ENCODE measurements at regions not wholly inside any gene's neighbourhood (a gene's known extent, or its start where the extent isn't known, plus 50 kb on each side); places are given as distances from the start of the nearest gene placed in this dataset.

GRCh38 chr6:148027201-148027600 lies 315.4 kb upstream of the SASH1 start:
- Histone ChIP-seq H3K4me3 (replicated peaks; ENCODE audit: low read depth, low read length) (no peak overlapping the region), H3K27me3 (replicated peaks; ENCODE audit: control insufficient read depth, insufficient read depth, low read length) (no peaks in the 10 kb centered on the region), H3K36me3 (ENCODE audit: control insufficient read depth, insufficient read depth, low read length) (no peaks in the 10 kb centered on the region)
- DNase-seq (ENCODE audit: extremely low read depth, insufficient read length): no peak
- TF ChIP-seq CTCF (IDR thresholded peaks at IDR 0.05; ENCODE audit: insufficient read depth, low read length, poor library complexity, severe bottlenecking): no peak

- Histone ChIP-seq H3K4me3 (replicated peaks; ENCODE audit: low read depth, low read length) (no peak overlapping the region), H3K36me3 (ENCODE audit: control insufficient read depth, insufficient read depth, low read length) (no peaks in the 10 kb centered on the region), H3K27me3 (replicated peaks; ENCODE audit: control insufficient read depth, insufficient read depth, low read length) (no peaks in the 10 kb centered on the region)
- no peak for DNase-seq (ENCODE audit: extremely low read depth, insufficient read length)
- no peak for TF ChIP-seq CTCF (IDR thresholded peaks at IDR 0.05; ENCODE audit: insufficient read depth, low read length, poor library complexity, severe bottlenecking)
Observed at GRCh38 chr6:148035806-148036390, 306.7 kb upstream of the SASH1 start.

GRCh38 chr6:148037496-148037895 lies 305.1 kb upstream of the SASH1 start:
- no peak for DNase-seq (ENCODE audit: extremely low read depth, insufficient read length)
- TF ChIP-seq CTCF (IDR thresholded peaks at IDR 0.05; ENCODE audit: insufficient read depth, low read length, poor library complexity, severe bottlenecking): no peak
- Histone ChIP-seq H3K4me3 (replicated peaks; ENCODE audit: low read depth, low read length) (no peak overlapping the region), H3K27me3 (replicated peaks; ENCODE audit: control insufficient read depth, insufficient read depth, low read length) (no peaks in the 10 kb centered on the region), H3K36me3 (ENCODE audit: control insufficient read depth, insufficient read depth, low read length) (no peaks in the 10 kb centered on the region)

- no peaks in the 10 kb centered on the region for H3K27me3 ChIP-seq (replicated peaks; ENCODE audit: control insufficient read depth, insufficient read depth, low read length)
- no peak overlapping the region for H3K4me3 ChIP-seq (replicated peaks; ENCODE audit: low read depth, low read length)
- TF ChIP-seq CTCF (IDR thresholded peaks at IDR 0.05; ENCODE audit: insufficient read depth, low read length, poor library complexity, severe bottlenecking): no peak
- no peak for DNase-seq (ENCODE audit: extremely low read depth, insufficient read length)
- H3K36me3 ChIP-seq (ENCODE audit: control insufficient read depth, insufficient read depth, low read length): no peaks in the 10 kb centered on the region
Observed at GRCh38 chr6:148041546-148041945, 301.1 kb upstream of the SASH1 start.

- no peak for DNase-seq (ENCODE audit: extremely low read depth, insufficient read length)
- no peaks in the 10 kb centered on the region for H3K27me3 ChIP-seq (replicated peaks; ENCODE audit: control insufficient read depth, insufficient read depth, low read length)
- H3K4me3 ChIP-seq (replicated peaks; ENCODE audit: low read depth, low read length): no peak overlapping the region
- no peaks in the 10 kb centered on the region for H3K36me3 ChIP-seq (ENCODE audit: control insufficient read depth, insufficient read depth, low read length)
- no peak for TF ChIP-seq CTCF (IDR thresholded peaks at IDR 0.05; ENCODE audit: insufficient read depth, low read length, poor library complexity, severe bottlenecking)
Observed at GRCh38 chr6:148042536-148042935, 300.1 kb upstream of the SASH1 start.

- Histone ChIP-seq H3K27me3 (replicated peaks; ENCODE audit: control insufficient read depth, insufficient read depth, low read length) (no peaks in the 10 kb centered on the region), H3K36me3 (ENCODE audit: control insufficient read depth, insufficient read depth, low read length) (no peaks in the 10 kb centered on the region), H3K4me3 (replicated peaks; ENCODE audit: low read depth, low read length) (no peak overlapping the region)
- no peak for TF ChIP-seq CTCF (IDR thresholded peaks at IDR 0.05; ENCODE audit: insufficient read depth, low read length, poor library complexity, severe bottlenecking)
- DNase-seq (ENCODE audit: extremely low read depth, insufficient read length): no peak
Observed at GRCh38 chr6:148044261-148044751, 298.3 kb upstream of the SASH1 start.

Data from GM06990 (cell line).